Neural cell (in vitro differentiated cells): ENCODE measurements at regions not wholly inside any gene's neighbourhood (a gene's known extent, or its start where the extent isn't known, plus 50 kb on each side); places are given as distances from the start of the nearest gene placed in this dataset.

Source experiments
- H2AFZ ChIP-seq: fragments of 200-600, 300-800 bp; sonication (generic), shearing (Covaris generic); 2 replicates; pipeline ENCODE4 v1.6.0; 2014; ENCODE audit warnings: low read depth, mild to moderate bottlenecking, antibody characterized with exemption, low read length, moderate library complexity
- H3F3A ChIP-seq: fragments of 200-600 bp; shearing (Covaris generic); 2 replicates; pipeline ENCODE4 v1.6.1; 2016; ENCODE audit warnings: mild to moderate bottlenecking, moderate library complexity, mixed read lengths, antibody characterized with exemption, low read length; ENCODE audit not compliant: insufficient read depth, poor library complexity, severe bottlenecking
- H3K27ac ChIP-seq: fragments of 200-600, 300-800 bp; sonication (generic), shearing (Covaris generic); 2 replicates; pipeline ENCODE4 v1.5.1; 2014; ENCODE audit warnings: mild to moderate bottlenecking, low read length, moderate library complexity
- H3K27me3 ChIP-seq: fragments of 300-800, 200-600 bp; sonication (generic), shearing (Covaris generic); 2 replicates; pipeline ENCODE4 v1.6.0; 2014; ENCODE audit warnings: mild to moderate bottlenecking, low read depth, low read length, moderate library complexity; ENCODE audit not compliant: insufficient read depth
- H3K36me3 ChIP-seq: fragments of 300-800, 200-600 bp; sonication (generic), shearing (Covaris generic); 2 replicates; pipeline ENCODE4 v1.5.1; 2014; ENCODE audit warnings: mild to moderate bottlenecking, antibody characterized with exemption, low read length, moderate library complexity; ENCODE audit not compliant: insufficient read depth
- H3K4me2 ChIP-seq: fragments of 300-800, 200-600 bp; sonication (generic), shearing (Covaris generic); 2 replicates; pipeline ENCODE4 v1.6.0; 2014; ENCODE audit warnings: mild to moderate bottlenecking, low read length
- H3K4me3 ChIP-seq: fragments of 300-800, 200-600 bp; sonication (generic), shearing (Covaris generic); 2 replicates; pipeline ENCODE4 v1.5.1; 2014; ENCODE audit warnings: mild to moderate bottlenecking, low read length, moderate library complexity
- H3K79me2 ChIP-seq: fragments of 200-600 bp; shearing (Covaris generic); replicated peaks from 2 replicates; pipeline ENCODE4 v1.6.0; 2014; ENCODE audit warnings: mild to moderate bottlenecking, low read length, moderate library complexity; ENCODE audit not compliant: insufficient read depth
- H3K9ac ChIP-seq: fragments of 300-800, 200-600 bp; sonication (generic), shearing (Covaris generic); 2 replicates; pipeline ENCODE4 v1.6.1; 2016; ENCODE audit warnings: mild to moderate bottlenecking, low read length, mixed read lengths
- H3K9me2 ChIP-seq: fragments of 200-600 bp; shearing (Covaris generic); 2 replicates; pipeline ENCODE4 v1.6.1; 2016; ENCODE audit warnings: mild to moderate bottlenecking, low read length, mixed read lengths; ENCODE audit not compliant: insufficient read depth
- H3K9me3 ChIP-seq: fragments of 200-600, 300-800 bp; sonication (generic), shearing (Covaris generic); 2 replicates; pipeline ENCODE4 v1.6.1; 2016; ENCODE audit warnings: mild to moderate bottlenecking, mixed run types, low read length, moderate library complexity, mixed read lengths
- H4K20me1 ChIP-seq: fragments of 200-600 bp; shearing (Covaris generic); 2 replicates; pipeline ENCODE4 v1.6.1; 2016; ENCODE audit warnings: mild to moderate bottlenecking, mixed run types; ENCODE audit not compliant: insufficient read depth
- EP300 ChIP-seq: fragments of 450-650 bp; conservative IDR thresholded peaks from 2 replicates; pipeline ENCODE4 v1.6.1; 2014; ENCODE audit warnings: antibody characterized with exemption, mild to moderate bottlenecking, moderate library complexity; ENCODE audit not compliant: poor library complexity, severe bottlenecking
- EZH2 ChIP-seq: fragments of 200-600, 300-800 bp; shearing (Covaris generic), sonication (generic); IDR thresholded peaks from 2 replicates; pipeline ENCODE4 v1.6.1; 2014; ENCODE audit warnings: antibody characterized with exemption, low read length, borderline replicate concordance, mild to moderate bottlenecking; ENCODE audit not compliant: insufficient read depth, poor library complexity, severe bottlenecking
- MXI1 ChIP-seq: fragments of 450-650 bp; conservative IDR thresholded peaks from 2 replicates; pipeline ENCODE4 v1.6.1; 2014; ENCODE audit warnings: antibody characterized with exemption, mild to moderate bottlenecking; ENCODE audit not compliant: poor library complexity, severe bottlenecking
- POLR2AphosphoS5 ChIP-seq: IDR thresholded peaks from 2 replicates; pipeline ENCODE4 v1.6.1; 2012
- RAD21 ChIP-seq: fragments of 450-650 bp; conservative IDR thresholded peaks from 2 replicates; pipeline ENCODE4 v1.6.1; 2014; ENCODE audit warnings: antibody characterized with exemption, mild to moderate bottlenecking, moderate library complexity
- SMC3 ChIP-seq: fragments of 450-650 bp; conservative IDR thresholded peaks from 2 replicates; pipeline ENCODE4 v1.6.1; 2014; ENCODE audit warnings: antibody characterized with exemption, mild to moderate bottlenecking, moderate library complexity; ENCODE audit not compliant: poor library complexity
- TAF1 ChIP-seq: IDR thresholded peaks from 2 replicates; pipeline ENCODE4 v1.6.1; 2012; ENCODE audit warnings: low read depth
- TF ChIP-seq, protein P1 (sequence below): IDR thresholded peaks from 2 replicates; pipeline ENCODE4 v1.6.1; 2012; ENCODE audit warnings: borderline replicate concordance
- TF ChIP-seq, protein P2 (sequence below): fragments of 450-650 bp; IDR thresholded peaks from 2 replicates; pipeline ENCODE4 v1.5.1; 2014; ENCODE audit warnings: antibody characterized with exemption, mild to moderate bottlenecking, moderate library complexity; ENCODE audit not compliant: poor library complexity, severe bottlenecking

GRCh38 chr7:67408109-67408508, 411.5 kb downstream of the TYW1 start:
- H2AFZ ChIP-seq = no peak overlapping the region
- TF ChIP-seq EZH2 (no peak), RAD21 (no peak), TAF1 (no peak), SMC3 (no peak), EP300 (no peak), MXI1 (no peak), POLR2AphosphoS5 (no peak)
- TF ChIP-seq, protein P1, sequence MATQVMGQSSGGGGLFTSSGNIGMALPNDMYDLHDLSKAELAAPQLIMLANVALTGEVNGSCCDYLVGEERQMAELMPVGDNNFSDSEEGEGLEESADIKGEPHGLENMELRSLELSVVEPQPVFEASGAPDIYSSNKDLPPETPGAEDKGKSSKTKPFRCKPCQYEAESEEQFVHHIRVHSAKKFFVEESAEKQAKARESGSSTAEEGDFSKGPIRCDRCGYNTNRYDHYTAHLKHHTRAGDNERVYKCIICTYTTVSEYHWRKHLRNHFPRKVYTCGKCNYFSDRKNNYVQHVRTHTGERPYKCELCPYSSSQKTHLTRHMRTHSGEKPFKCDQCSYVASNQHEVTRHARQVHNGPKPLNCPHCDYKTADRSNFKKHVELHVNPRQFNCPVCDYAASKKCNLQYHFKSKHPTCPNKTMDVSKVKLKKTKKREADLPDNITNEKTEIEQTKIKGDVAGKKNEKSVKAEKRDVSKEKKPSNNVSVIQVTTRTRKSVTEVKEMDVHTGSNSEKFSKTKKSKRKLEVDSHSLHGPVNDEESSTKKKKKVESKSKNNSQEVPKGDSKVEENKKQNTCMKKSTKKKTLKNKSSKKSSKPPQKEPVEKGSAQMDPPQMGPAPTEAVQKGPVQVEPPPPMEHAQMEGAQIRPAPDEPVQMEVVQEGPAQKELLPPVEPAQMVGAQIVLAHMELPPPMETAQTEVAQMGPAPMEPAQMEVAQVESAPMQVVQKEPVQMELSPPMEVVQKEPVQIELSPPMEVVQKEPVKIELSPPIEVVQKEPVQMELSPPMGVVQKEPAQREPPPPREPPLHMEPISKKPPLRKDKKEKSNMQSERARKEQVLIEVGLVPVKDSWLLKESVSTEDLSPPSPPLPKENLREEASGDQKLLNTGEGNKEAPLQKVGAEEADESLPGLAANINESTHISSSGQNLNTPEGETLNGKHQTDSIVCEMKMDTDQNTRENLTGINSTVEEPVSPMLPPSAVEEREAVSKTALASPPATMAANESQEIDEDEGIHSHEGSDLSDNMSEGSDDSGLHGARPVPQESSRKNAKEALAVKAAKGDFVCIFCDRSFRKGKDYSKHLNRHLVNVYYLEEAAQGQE = no peak
- TF ChIP-seq, protein P2, sequence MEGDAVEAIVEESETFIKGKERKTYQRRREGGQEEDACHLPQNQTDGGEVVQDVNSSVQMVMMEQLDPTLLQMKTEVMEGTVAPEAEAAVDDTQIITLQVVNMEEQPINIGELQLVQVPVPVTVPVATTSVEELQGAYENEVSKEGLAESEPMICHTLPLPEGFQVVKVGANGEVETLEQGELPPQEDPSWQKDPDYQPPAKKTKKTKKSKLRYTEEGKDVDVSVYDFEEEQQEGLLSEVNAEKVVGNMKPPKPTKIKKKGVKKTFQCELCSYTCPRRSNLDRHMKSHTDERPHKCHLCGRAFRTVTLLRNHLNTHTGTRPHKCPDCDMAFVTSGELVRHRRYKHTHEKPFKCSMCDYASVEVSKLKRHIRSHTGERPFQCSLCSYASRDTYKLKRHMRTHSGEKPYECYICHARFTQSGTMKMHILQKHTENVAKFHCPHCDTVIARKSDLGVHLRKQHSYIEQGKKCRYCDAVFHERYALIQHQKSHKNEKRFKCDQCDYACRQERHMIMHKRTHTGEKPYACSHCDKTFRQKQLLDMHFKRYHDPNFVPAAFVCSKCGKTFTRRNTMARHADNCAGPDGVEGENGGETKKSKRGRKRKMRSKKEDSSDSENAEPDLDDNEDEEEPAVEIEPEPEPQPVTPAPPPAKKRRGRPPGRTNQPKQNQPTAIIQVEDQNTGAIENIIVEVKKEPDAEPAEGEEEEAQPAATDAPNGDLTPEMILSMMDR = no peak
- H3K79me2 ChIP-seq = no peaks in the 10 kb centered on the region
- H3F3A ChIP-seq = no peaks in the 10 kb centered on the region
- no peaks in the 10 kb centered on the region for H3K36me3 ChIP-seq
- H3K9me2 ChIP-seq = no peaks in the 10 kb centered on the region
- peaks cover 2% of the 10 kb centered on the region for H3K9me3 ChIP-seq
- no peak overlapping the region for H3K9ac ChIP-seq
- H3K27me3 ChIP-seq = no peaks in the 10 kb centered on the region
- no peak overlapping the region for H3K27ac ChIP-seq
- no peaks in the 10 kb centered on the region for H4K20me1 ChIP-seq
- no peak overlapping the region for H3K4me2 ChIP-seq
- no peak overlapping the region for H3K4me3 ChIP-seq

- Histone ChIP-seq H3K4me2 (no peak overlapping the region), H3K9me2 (no peaks in the 10 kb centered on the region)
Observed at GRCh38 chr7:67413670-67414069, 417.0 kb downstream of the TYW1 start.

GRCh38 chr7:67414858-67415257, 418.2 kb downstream of the TYW1 start:
- H3K4me3 ChIP-seq = no peak overlapping the region
- TF ChIP-seq EP300 = no peak
- TF ChIP-seq, protein P1 = no peak
- no peak for TF ChIP-seq RAD21
- TF ChIP-seq POLR2AphosphoS5 = no peak
- no peak for TF ChIP-seq MXI1
- TF ChIP-seq TAF1 = no peak
- TF ChIP-seq SMC3 = no peak
- TF ChIP-seq, protein P2 = no peak
- TF ChIP-seq EZH2 = no peak
- H3K4me2 ChIP-seq = no peak overlapping the region
- H3F3A ChIP-seq = no peaks in the 10 kb centered on the region
- no peaks in the 10 kb centered on the region for H3K79me2 ChIP-seq
- no peaks in the 10 kb centered on the region for H3K27me3 ChIP-seq
- no peaks in the 10 kb centered on the region for H3K9me3 ChIP-seq
- no peak overlapping the region for H3K27ac ChIP-seq
- H2AFZ ChIP-seq = no peak overlapping the region
- no peak overlapping the region for H3K9ac ChIP-seq
- H4K20me1 ChIP-seq = no peaks in the 10 kb centered on the region
- no peaks in the 10 kb centered on the region for H3K9me2 ChIP-seq
- H3K36me3 ChIP-seq = no peaks in the 10 kb centered on the region

More at GRCh38 chr7:67413670-67414069, 417.0 kb downstream of the TYW1 start:
- Histone ChIP-seq H2AFZ (no peak overlapping the region), H3K36me3 (no peaks in the 10 kb centered on the region), H3K9ac (no peak overlapping the region), H3K27ac (no peak overlapping the region), H3K9me3 (no peaks in the 10 kb centered on the region), H3K79me2 (no peaks in the 10 kb centered on the region), H3F3A (no peaks in the 10 kb centered on the region), H4K20me1 (no peaks in the 10 kb centered on the region), H3K27me3 (no peaks in the 10 kb centered on the region), H3K4me3 (no peak overlapping the region)
- TF ChIP-seq EP300 (no peak), TAF1 (no peak), RAD21 (no peak), SMC3 (no peak)
